HepG2 (cell line): ENCODE measurements at regions not wholly inside any gene's neighbourhood (a gene's known extent, or its start where the extent isn't known, plus 50 kb on each side); places are given as distances from the start of the nearest gene placed in this dataset.

Source experiments
- ATAC-seq: fragments of 200-7000 bp; cut with Tn5 transposase; 3 replicates; pipeline ENCODE4 v1.9.1; 2020; ENCODE audit warnings: mild to moderate bottlenecking, moderate library complexity
- BruUV-seq: library from RNA; stranded (reverse); fragments of 400-500 nt; replicated peaks from 2 replicates; lab custom pipeline; 2021; lab: Mats Ljungman, UMichigan
- CTCF ChIA-PET: fragments of 300-600 bp; formaldehyde crosslinking; extraction: SDS; loops from one replicate; lab custom pipeline; 2021; ENCODE audit warnings: low total read pairs, inconsistent platforms, low intra/inter-chr PET ratio; lab: Yijun Ruan, JAX
- POLR2A ChIA-PET: fragments of 350-600 bp; sonication (Branson Sonifier 250); formaldehyde crosslinking; loops from one replicate; lab custom pipeline; 2020; ENCODE audit warnings: antibody characterized with exemption, inconsistent platforms; lab: Yijun Ruan, JAX
- DNase-seq: peaks from one replicate; pipeline ENCODE4 v3.0.0-alpha.2; 2015; ENCODE audit warnings: low spot score
- FAIRE-seq: peaks from 3 replicates; lab custom pipeline; 2011; peaks lifted over from hg19 to GRCh38; lab: Jason Lieb, UNC
- H2AFZ ChIP-seq: one replicate; pipeline ENCODE4 v1.6.1; 2011; ENCODE audit warnings: low read length, inconsistent platforms
- H3K27ac ChIP-seq: fragments of 300-600 bp; 3 replicates; pipeline ENCODE4 v1.8.0; 2011; ENCODE audit warnings: mixed run types, mild to moderate bottlenecking, mixed read lengths, low read length, inconsistent platforms; ENCODE audit not compliant: insufficient read depth; ENCODE audit errors: extremely low read length
- H3K27me3 ChIP-seq, 2 experiments: fragments of 200-600 bp in 1 of 2; 2 replicates in 1 of 2; 3 replicates in 1 of 2; pipeline versions ENCODE4 v1.6.0 to v1.8.0; 2011; ENCODE audit warnings: low read length in 2 of 2, mild to moderate bottlenecking in 2 of 2, moderate library complexity in 2 of 2, inconsistent platforms in 1 of 2; ENCODE audit not compliant: insufficient read depth in 2 of 2, control insufficient read depth in 1 of 2
- H3K36me3 ChIP-seq, 2 experiments: fragments of 200-600 bp in 1 of 2; replicated peaks in 1 of 2; 2 replicates in 1 of 2; 3 replicates in 1 of 2; pipeline versions ENCODE4 v1.5.1 to v1.8.0; 2011; ENCODE audit warnings: low read length in 2 of 2, inconsistent platforms in 1 of 2; ENCODE audit not compliant: insufficient read depth in 2 of 2, control insufficient read depth in 1 of 2
- H3K4me1 ChIP-seq: 2 replicates; pipeline ENCODE4 v1.5.1; 2012; ENCODE audit warnings: low read length, inconsistent platforms; ENCODE audit not compliant: insufficient read depth
- H3K4me2 ChIP-seq: 2 replicates; pipeline ENCODE4 v1.6.0; 2011; ENCODE audit warnings: low read depth, low read length, inconsistent platforms
- H3K4me3 ChIP-seq, 3 experiments: fragments of 200-600 bp in 1 of 3; sonication (generic), shearing (Covaris generic) in 1 of 3; replicated peaks in 1 of 3; 2 replicates each; pipeline ENCODE4 v1.5.1; 2011 to 2016; ENCODE audit warnings: low read length in 3 of 3, inconsistent platforms in 2 of 3, low read depth in 2 of 3, mild to moderate bottlenecking in 2 of 3, control low read depth in 1 of 3, mixed read lengths in 1 of 3; ENCODE audit not compliant: insufficient read depth in 1 of 3
- H3K79me2 ChIP-seq: one replicate; pipeline ENCODE4 v1.6.1; 2011; ENCODE audit warnings: low read length, inconsistent platforms; ENCODE audit not compliant: insufficient read depth
- H3K9ac ChIP-seq: 2 replicates; pipeline ENCODE4 v1.6.0; 2011; ENCODE audit warnings: mild to moderate bottlenecking, low read depth, low read length, inconsistent platforms; ENCODE audit not compliant: insufficient read depth
- H3K9me3 ChIP-seq: 2 replicates; pipeline ENCODE4 v1.5.1; 2012; ENCODE audit warnings: mild to moderate bottlenecking, low read length
- H4K20me1 ChIP-seq: 2 replicates; pipeline ENCODE4 v1.6.0; 2011; ENCODE audit warnings: inconsistent platforms, mild to moderate bottlenecking, low read length, moderate library complexity; ENCODE audit not compliant: insufficient read depth
- ASH2L ChIP-seq: fragments of 300-600, 200-600 bp; sonication (generic); IDR thresholded peaks from 2 replicates; pipeline ENCODE4 v1.7.0; 2017; ENCODE audit warnings: low read depth, mild to moderate bottlenecking, moderate library complexity, mixed read lengths, low read length; ENCODE audit not compliant: insufficient read length
- CHD4 ChIP-seq: fragments of 200-600 bp; sonication (generic); IDR thresholded peaks from 2 replicates; pipeline ENCODE4 v1.7.0; 2017; ENCODE audit warnings: mild to moderate bottlenecking, low read length, borderline replicate concordance
- HMG20A ChIP-seq: IDR thresholded peaks from 2 replicates; pipeline ENCODE4 v1.6.1; 2016; ENCODE audit warnings: borderline replicate concordance
- LCORL ChIP-seq, 2 experiments: fragments of 450-650 bp in 1 of 2; sonication (generic) in 1 of 2; formaldehyde crosslinking in 1 of 2; IDR thresholded peaks; 2 replicates each; pipeline versions ENCODE4 v1.5.0 to v1.6.1; 2017 to 2020; ENCODE audit warnings: antibody characterized with exemption in 1 of 2, missing genetic modification reagents in 1 of 2
- PAX8 ChIP-seq: sonication (generic); formaldehyde crosslinking; IDR thresholded peaks from 2 replicates; pipeline ENCODE4 v1.8.0; 2022; ENCODE audit warnings: mild to moderate bottlenecking, missing genetic modification reagents, borderline replicate concordance
- SMAD3 ChIP-seq: sonication (generic); formaldehyde crosslinking; IDR thresholded peaks from 2 replicates; pipeline ENCODE4 v1.4.0; 2020; ENCODE audit warnings: missing genetic modification reagents
- STAG1 ChIP-seq: sonication (generic); formaldehyde crosslinking; IDR thresholded peaks from 2 replicates; pipeline ENCODE4 v1.4.0; 2020; ENCODE audit warnings: missing genetic modification reagents
- U2AF1 ChIP-seq: fragments of 200-400 bp; formaldehyde crosslinking; optimal IDR thresholded peaks from 2 replicates; pipeline ENCODE3; 2017; ENCODE audit warnings: mild to moderate bottlenecking, low read depth, low read length
- ZNF234 ChIP-seq: sonication (generic); formaldehyde crosslinking; conservative IDR thresholded peaks from 2 replicates; pipeline ENCODE4 v1.5.1; 2020; ENCODE audit warnings: mild to moderate bottlenecking, missing genetic modification reagents
- ZNF615 ChIP-seq: sonication (generic); formaldehyde crosslinking; IDR thresholded peaks from 2 replicates; pipeline ENCODE4 v1.5.0; 2020; ENCODE audit warnings: mild to moderate bottlenecking, missing genetic modification reagents, borderline replicate concordance
- ZNF629 ChIP-seq: sonication (generic); formaldehyde crosslinking; conservative IDR thresholded peaks from 2 replicates; pipeline ENCODE4 v1.5.0; 2020; ENCODE audit warnings: missing genetic modification reagents
- WGBS: methylation state at CpG from one replicate; pipeline ENCODE4 v1.1.6; 2017; ENCODE audit warnings: low lambda C conversion rate; 5-methylcytosine and 5-hydroxymethylcytosine counted together
- in situ Hi-C: cut with HindIII; loops from 2 replicates; pipeline ENCODE4 v1.10.0; 2017; ENCODE audit warnings: low pct_unique_long_range_greater_than_20kb; ENCODE audit not compliant: extremely low pct_ligation_motif_present
- intact Hi-C: fragments of 100-400 bp; cut with micrococcal nuclease; formaldehyde crosslinking; loops from one replicate; pipeline ENCODE4 v1.10.0; 2022; ENCODE audit not compliant: unreplicated experiment
- TF ChIP-seq, protein P1 (sequence below): sonication (generic); formaldehyde crosslinking; IDR thresholded peaks from 2 replicates; pipeline ENCODE4 v1.4.0; 2020; ENCODE audit warnings: missing genetic modification reagents
- TF ChIP-seq, protein P2 (sequence below): IDR thresholded peaks from 2 replicates; pipeline ENCODE4 v1.6.1; 2016; ENCODE audit warnings: low read depth
- TF ChIP-seq, protein P3 (sequence below): sonication (generic); formaldehyde crosslinking; IDR thresholded peaks from 2 replicates; pipeline ENCODE4 v1.5.0; 2020; ENCODE audit warnings: mild to moderate bottlenecking, missing genetic modification reagents, moderate library complexity

DNA sequence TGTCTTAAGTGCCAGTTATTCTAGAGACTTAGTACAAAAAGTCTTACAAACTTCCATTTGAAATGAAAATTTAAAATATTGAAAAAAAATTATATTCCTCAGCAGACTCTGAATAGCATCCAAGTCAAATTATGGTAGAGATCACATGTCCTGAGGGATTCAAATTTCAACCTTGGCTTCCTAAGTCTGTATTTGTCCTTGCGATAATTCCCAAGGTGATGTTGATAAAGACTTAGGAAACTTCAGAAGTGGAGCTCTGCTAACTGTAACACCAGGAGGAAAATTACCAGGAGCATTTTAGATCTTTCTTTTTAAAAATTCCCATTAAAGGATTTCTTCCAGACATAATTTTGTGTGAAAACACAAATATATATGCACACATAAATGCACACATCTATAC, 178.3 kb downstream of the IPO8 start (continued):
- TF ChIP-seq ZNF615 (CRISPR knock-in tag) (no peak), ASH2L (no peak), PAX8 (no peak), CHD4 (no peak), U2AF1 (no peak), HMG20A (CRISPR knock-in tag) (no peak), LCORL (IDR thresholded peaks at IDR 0.05) (no peak), LCORL (CRISPR knock-in tag; IDR thresholded peaks at IDR 0.05) (no peak)
- TF ChIP-seq, protein P1, sequence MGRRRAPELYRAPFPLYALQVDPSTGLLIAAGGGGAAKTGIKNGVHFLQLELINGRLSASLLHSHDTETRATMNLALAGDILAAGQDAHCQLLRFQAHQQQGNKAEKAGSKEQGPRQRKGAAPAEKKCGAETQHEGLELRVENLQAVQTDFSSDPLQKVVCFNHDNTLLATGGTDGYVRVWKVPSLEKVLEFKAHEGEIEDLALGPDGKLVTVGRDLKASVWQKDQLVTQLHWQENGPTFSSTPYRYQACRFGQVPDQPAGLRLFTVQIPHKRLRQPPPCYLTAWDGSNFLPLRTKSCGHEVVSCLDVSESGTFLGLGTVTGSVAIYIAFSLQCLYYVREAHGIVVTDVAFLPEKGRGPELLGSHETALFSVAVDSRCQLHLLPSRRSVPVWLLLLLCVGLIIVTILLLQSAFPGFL (CRISPR knock-in tag), result no peak

DNA sequence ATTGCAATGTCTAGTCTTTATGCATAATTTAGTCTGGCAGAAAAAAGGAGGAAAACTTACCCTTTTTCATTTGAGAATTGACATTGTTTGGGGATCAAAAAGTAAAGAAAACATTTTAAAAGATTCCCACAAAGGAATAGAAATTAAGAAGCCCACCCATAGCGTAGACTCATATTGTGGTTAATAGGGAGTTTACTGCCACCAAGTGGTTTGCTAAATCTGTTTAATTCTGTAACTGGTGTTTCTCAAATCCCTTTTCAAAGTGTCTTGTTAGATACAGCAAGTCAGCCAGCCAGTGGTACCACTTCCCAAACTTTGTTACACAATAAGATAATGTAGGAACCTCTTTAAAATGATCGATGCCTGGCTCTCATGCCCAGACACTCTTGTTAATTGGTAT, 180.3 kb downstream of the IPO8 start:
- FAIRE-seq, result peak; percentile 53
- H3K9me3 ChIP-seq, result no peaks in the 10 kb centered on the region
- 90% methylated on average over 2 of the region's 2 CpGs for WGBS
- CTCF ChIA-PET, result no interaction called here
- no peak for ATAC-seq
- no peaks in the 10 kb centered on the region for H4K20me1 ChIP-seq
- no peak overlapping the region for H3K9ac ChIP-seq
- peak; percentile 10 for DNase-seq
- BruUV-seq, result no TSS peak
- H3K27me3 ChIP-seq, result no peaks in the 10 kb centered on the region; a peak in 1 of 5 replicates
- POLR2A ChIA-PET, result no interaction called here
- H2AFZ ChIP-seq, result no peak overlapping the region
- no peaks in the 10 kb centered on the region for H3K36me3 ChIP-seq
- intact Hi-C loops (loop anchor here (1.0 to 10.0 kb wide), 2 partner anchors 179 to 192 kb away; partner anchors contain the start of gene IPO8), in situ Hi-C loops (no loop called here)
- H3K4me2 ChIP-seq, result no peak overlapping the region
- H3K27ac ChIP-seq, result no peak overlapping the region
- no peaks in the 10 kb centered on the region for H3K79me2 ChIP-seq
- peaks cover 41% of the 10 kb centered on the region for H3K4me1 ChIP-seq
- no peak overlapping the region for H3K4me3 ChIP-seq
- TF ChIP-seq, protein P2, sequence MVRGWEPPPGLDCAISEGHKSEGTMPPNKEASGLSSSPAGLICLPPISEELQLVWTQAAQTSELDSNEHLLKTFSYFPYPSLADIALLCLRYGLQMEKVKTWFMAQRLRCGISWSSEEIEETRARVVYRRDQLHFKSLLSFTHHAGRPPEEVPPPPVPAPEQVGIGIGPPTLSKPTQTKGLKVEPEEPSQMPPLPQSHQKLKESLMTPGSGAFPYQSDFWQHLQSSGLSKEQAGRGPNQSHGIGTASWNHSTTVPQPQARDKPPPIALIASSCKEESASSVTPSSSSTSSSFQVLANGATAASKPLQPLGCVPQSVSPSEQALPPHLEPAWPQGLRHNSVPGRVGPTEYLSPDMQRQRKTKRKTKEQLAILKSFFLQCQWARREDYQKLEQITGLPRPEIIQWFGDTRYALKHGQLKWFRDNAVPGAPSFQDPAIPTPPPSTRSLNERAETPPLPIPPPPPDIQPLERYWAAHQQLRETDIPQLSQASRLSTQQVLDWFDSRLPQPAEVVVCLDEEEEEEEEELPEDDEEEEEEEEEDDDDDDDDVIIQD (CRISPR knock-in tag), result 0 out of 2 replicates have a peak, but pooled peaks have one; percentile 12
- TF ChIP-seq ZNF629 (CRISPR knock-in tag), result no peak
- TF ChIP-seq, protein P3, sequence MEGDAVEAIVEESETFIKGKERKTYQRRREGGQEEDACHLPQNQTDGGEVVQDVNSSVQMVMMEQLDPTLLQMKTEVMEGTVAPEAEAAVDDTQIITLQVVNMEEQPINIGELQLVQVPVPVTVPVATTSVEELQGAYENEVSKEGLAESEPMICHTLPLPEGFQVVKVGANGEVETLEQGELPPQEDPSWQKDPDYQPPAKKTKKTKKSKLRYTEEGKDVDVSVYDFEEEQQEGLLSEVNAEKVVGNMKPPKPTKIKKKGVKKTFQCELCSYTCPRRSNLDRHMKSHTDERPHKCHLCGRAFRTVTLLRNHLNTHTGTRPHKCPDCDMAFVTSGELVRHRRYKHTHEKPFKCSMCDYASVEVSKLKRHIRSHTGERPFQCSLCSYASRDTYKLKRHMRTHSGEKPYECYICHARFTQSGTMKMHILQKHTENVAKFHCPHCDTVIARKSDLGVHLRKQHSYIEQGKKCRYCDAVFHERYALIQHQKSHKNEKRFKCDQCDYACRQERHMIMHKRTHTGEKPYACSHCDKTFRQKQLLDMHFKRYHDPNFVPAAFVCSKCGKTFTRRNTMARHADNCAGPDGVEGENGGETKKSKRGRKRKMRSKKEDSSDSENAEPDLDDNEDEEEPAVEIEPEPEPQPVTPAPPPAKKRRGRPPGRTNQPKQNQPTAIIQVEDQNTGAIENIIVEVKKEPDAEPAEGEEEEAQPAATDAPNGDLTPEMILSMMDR, result peak; percentile 57
- TF ChIP-seq ZNF234 (CRISPR knock-in tag), result no peak
- peak; percentile 78 for TF ChIP-seq STAG1 (CRISPR knock-in tag)
- TF ChIP-seq SMAD3 (CRISPR knock-in tag), result no peak
